Ovary (tissue), 7 donors: ENCODE measurements at regions not wholly inside any gene's neighbourhood (a gene's known extent, or its start where the extent isn't known, plus 50 kb on each side); places are given as distances from the start of the nearest gene placed in this dataset.

Experiments
- DNase-seq, 5 donors: peaks; one replicate each; pipeline ENCODE4 v3.0.0-alpha.2; 2019 to 2020
- H3K27ac ChIP-seq, 2 donors: fragments of 200-600 bp; one replicate each; pipeline versions ENCODE4 v1.5.1 to v1.8.0; 2019 to 2022
- H3K27me3 ChIP-seq: fragments of 200-600 bp; one replicate; pipeline ENCODE4 v1.8.0; 2022
- H3K36me3 ChIP-seq: fragments of 200-600 bp; sonication (generic); one replicate; pipeline ENCODE4 v1.5.1; 2019
- H3K4me1 ChIP-seq: one replicate; pipeline ENCODE4 v1.8.1; 2013; ENCODE audit warnings: mild to moderate bottlenecking, moderate library complexity; ENCODE audit not compliant: insufficient read depth
- H3K4me3 ChIP-seq: fragments of 200-600 bp; sonication (generic); one replicate; pipeline ENCODE4 v1.5.1; 2017
- H3K9me3 ChIP-seq, 2 donors: fragments of 200-600 bp in 1 of 2; sonication (generic) in 1 of 2; one replicate each; pipeline versions ENCODE4 v1.5.1 to v1.8.1; 2013 to 2019; ENCODE audit warnings: mild to moderate bottlenecking in 1 of 2, moderate library complexity in 1 of 2
- EP300 ChIP-seq: sonication (generic); formaldehyde crosslinking; IDR thresholded peaks from one replicate; pipeline ENCODE4 v1.6.1; 2017; ENCODE audit warnings: antibody characterized with exemption
- POLR2A ChIP-seq: fragments of 450-650 bp; IDR thresholded peaks from one replicate; pipeline ENCODE4 v1.6.1; 2017; ENCODE audit warnings: antibody characterized with exemption, mild to moderate bottlenecking, moderate library complexity
- WGBS, 3 donors: extraction: QIAGEN DNeasy Blood & Tissue Kit in 1 of 3; methylation state at CpG; one replicate each; pipeline versions ENCODE4 v1.1.5 to v1.1.7; 2013 to 2017; 5-methylcytosine and 5-hydroxymethylcytosine counted together
- intact Hi-C, 4 donors: fragments of 100-400 bp; cut with DNase I; formaldehyde crosslinking; loops; one replicate each; pipeline versions ENCODE4 v1.11.0 to v1.15.1; 2022 to 2023
- TF ChIP-seq, protein P1 (sequence below), 3 donors: fragments of 450-650 bp in 2 of 3; fragments of 200-600 bp in 1 of 3; IDR thresholded peaks; one replicate each; pipeline versions ENCODE4 v1.5.1 to v1.8.0; 2016 to 2022; ENCODE audit warnings: antibody characterized with exemption in 3 of 3, mild to moderate bottlenecking in 1 of 3
- donor health status: DM: no; HTN: no; CAD: no; lungs with moderate emphysema.
- donor health status: DM: no; HTN: no; CAD: no.
- donor health status: Bipolar disorder and iron deficiency.
- donor health status: DM: no; HTN: no; CAD: no.
- donor health status: DM: yes; HTN: yes; CAD: no.

DNA sequence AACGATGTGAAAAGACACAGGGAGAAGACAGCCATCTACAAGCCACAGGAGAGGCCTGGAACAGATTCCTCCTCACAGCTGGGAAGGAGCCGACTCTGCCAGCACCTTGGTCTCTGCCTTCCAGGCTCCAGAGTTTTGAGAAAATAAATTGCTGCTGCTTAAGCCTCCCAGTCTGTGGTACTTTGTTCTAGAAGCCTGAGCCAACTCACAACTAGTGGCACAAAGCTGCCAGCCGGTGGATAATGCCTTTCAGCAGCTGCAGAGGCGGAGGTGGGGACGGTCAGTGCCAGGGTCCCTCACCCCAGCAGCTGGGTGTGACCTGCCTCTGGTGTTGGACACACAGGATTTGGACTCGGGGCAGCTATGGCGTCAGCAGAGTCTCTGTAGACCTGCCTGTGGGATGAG lies 255.4 kb upstream of the PITRM1 start:
- no peak for DNase-seq
- H3K27me3 ChIP-seq = no peaks in the 10 kb centered on the region
- no peak overlapping the region for H3K4me3 ChIP-seq
- intact Hi-C loops = no loop called here
- TF ChIP-seq, protein P1, sequence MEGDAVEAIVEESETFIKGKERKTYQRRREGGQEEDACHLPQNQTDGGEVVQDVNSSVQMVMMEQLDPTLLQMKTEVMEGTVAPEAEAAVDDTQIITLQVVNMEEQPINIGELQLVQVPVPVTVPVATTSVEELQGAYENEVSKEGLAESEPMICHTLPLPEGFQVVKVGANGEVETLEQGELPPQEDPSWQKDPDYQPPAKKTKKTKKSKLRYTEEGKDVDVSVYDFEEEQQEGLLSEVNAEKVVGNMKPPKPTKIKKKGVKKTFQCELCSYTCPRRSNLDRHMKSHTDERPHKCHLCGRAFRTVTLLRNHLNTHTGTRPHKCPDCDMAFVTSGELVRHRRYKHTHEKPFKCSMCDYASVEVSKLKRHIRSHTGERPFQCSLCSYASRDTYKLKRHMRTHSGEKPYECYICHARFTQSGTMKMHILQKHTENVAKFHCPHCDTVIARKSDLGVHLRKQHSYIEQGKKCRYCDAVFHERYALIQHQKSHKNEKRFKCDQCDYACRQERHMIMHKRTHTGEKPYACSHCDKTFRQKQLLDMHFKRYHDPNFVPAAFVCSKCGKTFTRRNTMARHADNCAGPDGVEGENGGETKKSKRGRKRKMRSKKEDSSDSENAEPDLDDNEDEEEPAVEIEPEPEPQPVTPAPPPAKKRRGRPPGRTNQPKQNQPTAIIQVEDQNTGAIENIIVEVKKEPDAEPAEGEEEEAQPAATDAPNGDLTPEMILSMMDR (IDR thresholded peaks at IDR 0.05) = no peak
- TF ChIP-seq POLR2A = no peak
- no peak for TF ChIP-seq EP300
- H3K4me1 ChIP-seq = peaks cover 3% of the 10 kb centered on the region
- H3K27ac ChIP-seq = no peak overlapping the region
- H3K9me3 ChIP-seq = no peaks in the 10 kb centered on the region
- no peaks in the 10 kb centered on the region for H3K36me3 ChIP-seq
- 76 to 83% (median 78%) methylated on average over 7 of the region's 7 CpGs for WGBS, 3 donors

- Histone ChIP-seq H3K27ac (no peak overlapping the region), H3K4me1 (peaks cover 3% of the 10 kb centered on the region), H3K9me3 (no peaks in the 10 kb centered on the region), H3K4me3 (no peak overlapping the region), H3K27me3 (no peaks in the 10 kb centered on the region), H3K36me3 (no peaks in the 10 kb centered on the region)
- intact Hi-C loops = no loop called here
- DNase-seq = no peak
- TF ChIP-seq, protein P1 (IDR thresholded peaks at IDR 0.05) = no peak
- TF ChIP-seq EP300 = no peak
- TF ChIP-seq POLR2A = no peak
- WGBS, 3 donors = 89 to 93% (median 89%) methylated on average over 2 of the region's 2 CpGs
Observed at GRCh38 chr10:3427347-3427746, 254.8 kb upstream of the PITRM1 start.

GRCh38 chr10:3426190-3426845 lies 253.7 kb upstream of the PITRM1 start:
- Histone ChIP-seq H3K36me3 (no peaks in the 10 kb centered on the region), H3K9me3 (no peaks in the 10 kb centered on the region), H3K27me3 (no peaks in the 10 kb centered on the region), H3K4me3 (no peak overlapping the region), H3K27ac (no peak overlapping the region), H3K4me1 (peaks cover 3% of the 10 kb centered on the region)
- TF ChIP-seq, protein P1 (IDR thresholded peaks at IDR 0.05) = no peak
- no peak for TF ChIP-seq POLR2A
- 22 to 36% (median 24%) methylated on average over 3 of the region's 3 CpGs for WGBS, 3 donors
- no peak for DNase-seq
- intact Hi-C loops = no loop called here

- Histone ChIP-seq H3K9me3 (no peaks in the 10 kb centered on the region), H3K4me1 (peaks cover 3% of the 10 kb centered on the region), H3K27ac (no peak overlapping the region), H3K36me3 (no peaks in the 10 kb centered on the region), H3K4me3 (no peak overlapping the region), H3K27me3 (no peaks in the 10 kb centered on the region)
- DNase-seq = no peak
- 71 to 77% (median 73%) methylated on average over 6 of the region's 6 CpGs for WGBS, 3 donors
- intact Hi-C loops = no loop called here
- TF ChIP-seq EP300 (no peak), POLR2A (no peak)
- TF ChIP-seq, protein P1 (IDR thresholded peaks at IDR 0.05) = no peak
Observed at GRCh38 chr10:3425716-3426115, 253.1 kb upstream of the PITRM1 start.
